NCI-H146 treated with DMSO at 0.1 percent for 48 hours (cell line): ENCODE measurements at regions not wholly inside any gene's neighbourhood (a gene's known extent, or its start where the extent isn't known, plus 50 kb on each side); places are given as distances from the start of the nearest gene placed in this dataset.
"Not testable (repeated sequence)": the region's sequence is repeated elsewhere in the genome, so short reads cannot be mapped to it uniquely, and the experiment has no call there.

Experiments
- DNase-seq: peaks from one replicate; lab custom pipeline; 2025; ENCODE audit not compliant: unreplicated experiment; lab: John Stamatoyannopoulos, UW

- no peak for DNase-seq
Observed at GRCh38 chr3:11739706-11740105, 96.0 kb upstream of the VGLL4 start.

GRCh38 chr3:11739123-11739522 lies 95.4 kb upstream of the VGLL4 start:
- DNase-seq, result no peak

GRCh38 chr3:11737742-11738141 lies 94.0 kb upstream of the VGLL4 start:
- peak; percentile 12 for DNase-seq

- DNase-seq, result no peak
Observed at GRCh38 chr3:11736136-11736833, 92.6 kb upstream of the VGLL4 start.

GRCh38 chr3:11735638-11736037 lies 91.9 kb upstream of the VGLL4 start:
- no peak for DNase-seq

GRCh38 chr3:11735111-11735510 lies 91.4 kb upstream of the VGLL4 start:
- not testable (repeated sequence) for DNase-seq

GRCh38 chr3:11733914-11734313 lies 90.2 kb upstream of the VGLL4 start:
- no peak for DNase-seq

- DNase-seq, result no peak
Observed at GRCh38 chr3:11727207-11727606, 83.5 kb upstream of the VGLL4 start.

- no peak for DNase-seq
Observed at GRCh38 chr3:11726146-11726545, 82.4 kb upstream of the VGLL4 start.

GRCh38 chr3:11725340-11725641 lies 81.6 kb upstream of the VGLL4 start:
- not testable (repeated sequence) for DNase-seq

GRCh38 chr3:11724615-11725339 lies 81.1 kb upstream of the VGLL4 start:
- DNase-seq, result no peak

GRCh38 chr3:11721479-11721878 lies 77.8 kb upstream of the VGLL4 start:
- DNase-seq, result no peak

GRCh38 chr3:11720917-11721411 lies 77.2 kb upstream of the VGLL4 start:
- no peak for DNase-seq

GRCh38 chr3:11720304-11720898 lies 76.7 kb upstream of the VGLL4 start:
- DNase-seq, result peak; percentile 29

GRCh38 chr3:11719406-11720303 lies 75.9 kb upstream of the VGLL4 start:
- DNase-seq, result peak; percentile 57

- no peak for DNase-seq
Observed at GRCh38 chr3:11718637-11719405, 75.1 kb upstream of the VGLL4 start.

GRCh38 chr3:11717768-11718636 lies 74.3 kb upstream of the VGLL4 start:
- DNase-seq, result no peak

- no peak for DNase-seq
Observed at GRCh38 chr3:11717301-11717700, 73.6 kb upstream of the VGLL4 start.

GRCh38 chr3:11716573-11717290 lies 73.0 kb upstream of the VGLL4 start:
- DNase-seq, result no peak
